Memory B cell (primary cell): ENCODE measurements at regions not wholly inside any gene's neighbourhood (a gene's known extent, or its start where the extent isn't known, plus 50 kb on each side); places are given as distances from the start of the nearest gene placed in this dataset.
"Not testable (repeated sequence)": the region's sequence is repeated elsewhere in the genome, so short reads cannot be mapped to it uniquely, and the experiment has no call there.

Source experiments
- ATAC-seq: fragments of 150-1000 bp; cut with Tn5 transposase; 2 replicates; pipeline ENCODE4 v1.10.0; 2021; ENCODE audit warnings: low read depth, mild to moderate bottlenecking, moderate library complexity
- DNase-seq, 2 donors: peaks; one replicate each; pipeline ENCODE4 v3.0.0; 2022; ENCODE audit warnings: low spot score in 2 of 2
- H3K27ac Mint-ChIP-seq: one replicate; pipeline ENCODE4 v1.8.0; 2022; ENCODE audit warnings: mild to moderate bottlenecking, moderate library complexity, mixed read lengths
- H3K27me3 Mint-ChIP-seq: one replicate; pipeline ENCODE4 v1.8.0; 2022; ENCODE audit warnings: mixed read lengths
- H3K36me3 Mint-ChIP-seq: one replicate; pipeline ENCODE4 v1.8.0; 2022; ENCODE audit warnings: mild to moderate bottlenecking, mixed read lengths
- H3K4me1 Mint-ChIP-seq: one replicate; pipeline ENCODE4 v1.8.0; 2022; ENCODE audit warnings: mixed read lengths
- H3K4me3 Mint-ChIP-seq: one replicate; pipeline ENCODE4 v1.8.0; 2022; ENCODE audit warnings: mild to moderate bottlenecking, moderate library complexity, mixed read lengths
- H3K9me3 Mint-ChIP-seq: one replicate; pipeline ENCODE4 v1.8.0; 2022; ENCODE audit warnings: mixed read lengths

- DNase-seq = no peak
- H3K4me1 Mint-ChIP-seq = no peaks in the 10 kb centered on the region
- H3K27ac Mint-ChIP-seq = no peak overlapping the region
- no peaks in the 10 kb centered on the region for H3K9me3 Mint-ChIP-seq
- ATAC-seq = no peak
- H3K27me3 Mint-ChIP-seq = peaks cover 3% of the 10 kb centered on the region
- no peaks in the 10 kb centered on the region for H3K36me3 Mint-ChIP-seq
- H3K4me3 Mint-ChIP-seq = no peak overlapping the region
Observed at GRCh38 chr3:139120086-139121056, 75.7 kb upstream of the PRR23C start.

- ATAC-seq (no peak), DNase-seq (no peak)
- Mint-ChIP-seq H3K9me3 (no peaks in the 10 kb centered on the region), H3K4me1 (no peaks in the 10 kb centered on the region), H3K27me3 (peaks cover 3% of the 10 kb centered on the region), H3K27ac (no peak overlapping the region), H3K4me3 (no peak overlapping the region), H3K36me3 (no peaks in the 10 kb centered on the region)
Observed at GRCh38 chr3:139121513-139122220, 77.0 kb upstream of the PRR23C start.

GRCh38 chr3:139122221-139122581, 77.5 kb upstream of the PRR23C start:
- Mint-ChIP-seq H3K27me3 (peaks cover 3% of the 10 kb centered on the region), H3K27ac (no peak overlapping the region), H3K4me3 (no peak overlapping the region), H3K36me3 (no peaks in the 10 kb centered on the region), H3K4me1 (no peaks in the 10 kb centered on the region), H3K9me3 (no peaks in the 10 kb centered on the region)
- no peak for DNase-seq
- ATAC-seq = no peak

- Mint-ChIP-seq H3K27me3 (peaks cover 3% of the 10 kb centered on the region), H3K4me3 (no peak overlapping the region), H3K36me3 (no peaks in the 10 kb centered on the region), H3K9me3 (no peaks in the 10 kb centered on the region), H3K27ac (no peak overlapping the region), H3K4me1 (no peaks in the 10 kb centered on the region)
- DNase-seq (no peak), ATAC-seq (no peak)
Observed at GRCh38 chr3:139122612-139123011, 77.9 kb upstream of the PRR23C start.

- Mint-ChIP-seq H3K4me1 (no peaks in the 10 kb centered on the region), H3K9me3 (no peaks in the 10 kb centered on the region), H3K27ac (no peak overlapping the region), H3K36me3 (no peaks in the 10 kb centered on the region), H3K27me3 (peaks cover 4% of the 10 kb centered on the region), H3K4me3 (no peak overlapping the region)
- DNase-seq = no peak
- no peak for ATAC-seq
Observed at GRCh38 chr3:139123377-139124095, 78.8 kb upstream of the PRR23C start.

- DNase-seq (no peak), ATAC-seq (no peak)
- Mint-ChIP-seq H3K27me3 (peaks cover 11% of the 10 kb centered on the region), H3K27ac (no peak overlapping the region), H3K4me3 (no peak overlapping the region), H3K4me1 (no peaks in the 10 kb centered on the region), H3K36me3 (no peaks in the 10 kb centered on the region), H3K9me3 (no peaks in the 10 kb centered on the region)
Observed at GRCh38 chr3:139124197-139124596, 79.5 kb upstream of the PRR23C start.

- no peak overlapping the region for H3K4me3 Mint-ChIP-seq
- no peak for ATAC-seq
- H3K4me1 Mint-ChIP-seq = no peaks in the 10 kb centered on the region
- no peaks in the 10 kb centered on the region for H3K36me3 Mint-ChIP-seq
- DNase-seq = no peak
- H3K9me3 Mint-ChIP-seq = no peaks in the 10 kb centered on the region
- no peak overlapping the region for H3K27ac Mint-ChIP-seq
- H3K27me3 Mint-ChIP-seq = peaks cover 7% of the 10 kb centered on the region
Observed at GRCh38 chr3:139127101-139127500, 82.4 kb upstream of the PRR23C start.

GRCh38 chr3:139127629-139128028, 82.9 kb upstream of the PRR23C start:
- not testable (repeated sequence) for H3K9me3 Mint-ChIP-seq, H3K4me3 Mint-ChIP-seq, ATAC-seq, H3K27ac Mint-ChIP-seq, DNase-seq, H3K27me3 Mint-ChIP-seq, H3K4me1 Mint-ChIP-seq, H3K36me3 Mint-ChIP-seq

- H3K9me3 Mint-ChIP-seq = no peaks in the 10 kb centered on the region
- peaks cover 7% of the 10 kb centered on the region for H3K27me3 Mint-ChIP-seq
- no peak overlapping the region for H3K27ac Mint-ChIP-seq
- no peak overlapping the region for H3K4me3 Mint-ChIP-seq
- ATAC-seq (no peak), DNase-seq (no peak)
- no peaks in the 10 kb centered on the region for H3K4me1 Mint-ChIP-seq
- H3K36me3 Mint-ChIP-seq = no peaks in the 10 kb centered on the region
Observed at GRCh38 chr3:139128803-139129202, 84.1 kb upstream of the PRR23C start.

GRCh38 chr3:139129892-139130291, 85.2 kb upstream of the PRR23C start:
- Mint-ChIP-seq H3K4me1 (no peaks in the 10 kb centered on the region), H3K9me3 (no peaks in the 10 kb centered on the region), H3K36me3 (no peaks in the 10 kb centered on the region), H3K4me3 (no peak overlapping the region), H3K27ac (no peak overlapping the region), H3K27me3 (peaks cover 7% of the 10 kb centered on the region)
- DNase-seq = no peak
- ATAC-seq = no peak

GRCh38 chr3:139130390-139131140, 85.9 kb upstream of the PRR23C start:
- ATAC-seq (no peak), DNase-seq (no peak)
- H3K27me3 Mint-ChIP-seq = peaks cover 7% of the 10 kb centered on the region
- H3K36me3 Mint-ChIP-seq = no peaks in the 10 kb centered on the region
- H3K4me1 Mint-ChIP-seq = no peaks in the 10 kb centered on the region
- no peaks in the 10 kb centered on the region for H3K9me3 Mint-ChIP-seq
- no peak overlapping the region for H3K4me3 Mint-ChIP-seq
- no peak overlapping the region for H3K27ac Mint-ChIP-seq

GRCh38 chr3:139131951-139132350, 87.3 kb upstream of the PRR23C start:
- Mint-ChIP-seq H3K27me3 (peaks cover 7% of the 10 kb centered on the region), H3K4me1 (no peaks in the 10 kb centered on the region), H3K27ac (no peak overlapping the region), H3K4me3 (no peak overlapping the region), H3K9me3 (no peaks in the 10 kb centered on the region), H3K36me3 (no peaks in the 10 kb centered on the region)
- ATAC-seq (no peak), DNase-seq (no peak)

GRCh38 chr3:139132976-139133375, 88.3 kb upstream of the PRR23C start:
- Mint-ChIP-seq H3K9me3 (peaks cover 1% of the 10 kb centered on the region), H3K4me1 (no peaks in the 10 kb centered on the region), H3K4me3 (no peak overlapping the region), H3K27me3 (peaks cover 7% of the 10 kb centered on the region), H3K27ac (no peak overlapping the region), H3K36me3 (no peaks in the 10 kb centered on the region)
- ATAC-seq = no peak
- no peak for DNase-seq
